Liver (tissue), 8 donors: ENCODE measurements at regions not wholly inside any gene's neighbourhood (a gene's known extent, or its start where the extent isn't known, plus 50 kb on each side); places are given as distances from the start of the nearest gene placed in this dataset.

ENCODE experiments used
- DNase-seq: peaks from one replicate; pipeline ENCODE4 v3.0.0-alpha.2; 2017; ENCODE audit warnings: low spot score
- H3K27ac ChIP-seq, 2 donors: one replicate each; pipeline ENCODE4 v1.7.0; 2013; ENCODE audit warnings: inconsistent platforms in 2 of 2, low read length in 2 of 2, control low read depth in 1 of 2, low read depth in 1 of 2, mild to moderate bottlenecking in 1 of 2
- H3K27me3 ChIP-seq, 4 donors: one replicate each; pipeline versions ENCODE4 v1.6.1 to v1.7.0; 2013; ENCODE audit warnings: low read length in 3 of 4, inconsistent platforms in 1 of 4, mild to moderate bottlenecking in 1 of 4, moderate library complexity in 1 of 4; ENCODE audit not compliant: control insufficient read depth in 4 of 4, insufficient read depth in 4 of 4
- H3K36me3 ChIP-seq, 4 donors: one replicate each; pipeline versions ENCODE4 v1.6.1 to v1.7.0; 2013; ENCODE audit warnings: low read length in 3 of 4, mild to moderate bottlenecking in 3 of 4, low read depth in 1 of 4, moderate library complexity in 1 of 4; ENCODE audit not compliant: control insufficient read depth in 4 of 4, insufficient read depth in 3 of 4
- H3K4me1 ChIP-seq, 4 donors: one replicate each; pipeline versions ENCODE4 v1.6.1 to v1.7.0; 2013; ENCODE audit warnings: low read length in 3 of 4, mild to moderate bottlenecking in 3 of 4, moderate library complexity in 1 of 4; ENCODE audit not compliant: control insufficient read depth in 4 of 4, insufficient read depth in 4 of 4
- H3K4me3 ChIP-seq, 3 donors: one replicate each; pipeline versions ENCODE4 v1.6.1 to v1.7.0; 2013; ENCODE audit warnings: low read length in 3 of 3, control low read depth in 1 of 3, low read depth in 1 of 3, mild to moderate bottlenecking in 1 of 3
- H3K9ac ChIP-seq, 2 donors: one replicate each; pipeline ENCODE4 v1.7.0; 2013; ENCODE audit warnings: low read length in 2 of 2, mild to moderate bottlenecking in 2 of 2, moderate library complexity in 2 of 2, control low read depth in 1 of 2, low read depth in 1 of 2
- H3K9me3 ChIP-seq, 4 donors: one replicate each; pipeline versions ENCODE4 v1.6.1 to v1.7.0; 2013; ENCODE audit warnings: low read length in 3 of 4; ENCODE audit not compliant: control insufficient read depth in 4 of 4
- EGR1 ChIP-seq, 2 donors: IDR thresholded peaks; 2 replicates each; pipeline ENCODE4 v1.6.1; 2016 to 2018; ENCODE audit warnings: antibody characterized with exemption in 2 of 2, low read depth in 2 of 2
- FOXA1 ChIP-seq: IDR thresholded peaks from 2 replicates; pipeline ENCODE4 v1.6.1; 2016; ENCODE audit warnings: antibody characterized with exemption
- FOXA2 ChIP-seq: IDR thresholded peaks from 2 replicates; pipeline ENCODE4 v1.6.1; 2016; ENCODE audit warnings: antibody characterized with exemption
- GABPA ChIP-seq, 2 donors: IDR thresholded peaks in 1 of 2; conservative IDR thresholded peaks in 1 of 2; 2 replicates each; pipeline ENCODE4 v1.6.1; 2016; ENCODE audit warnings: antibody characterized with exemption in 2 of 2, mild to moderate bottlenecking in 1 of 2, moderate library complexity in 1 of 2
- HNF4A ChIP-seq, 2 donors: conservative IDR thresholded peaks; 2 replicates each; pipeline ENCODE4 v1.6.1; 2016; ENCODE audit warnings: antibody characterized with exemption in 2 of 2, mild to moderate bottlenecking in 2 of 2
- HNF4G ChIP-seq: IDR thresholded peaks from 2 replicates; pipeline ENCODE4 v1.6.1; 2016; ENCODE audit warnings: antibody characterized with exemption
- JUND ChIP-seq, 2 donors: IDR thresholded peaks; 2 replicates each; pipeline ENCODE4 v1.6.1; 2016; ENCODE audit warnings: antibody characterized with exemption in 2 of 2
- NR2F2 ChIP-seq: IDR thresholded peaks from 2 replicates; pipeline ENCODE4 v1.6.1; 2016; ENCODE audit warnings: antibody characterized with exemption
- RAD21 ChIP-seq, 2 donors: IDR thresholded peaks; 2 replicates each; pipeline ENCODE4 v1.6.1; 2016; ENCODE audit warnings: antibody characterized with exemption in 2 of 2, mild to moderate bottlenecking in 2 of 2
- RXRA ChIP-seq, 2 donors: IDR thresholded peaks; 2 replicates each; pipeline ENCODE4 v1.6.1; 2017 to 2018; ENCODE audit warnings: antibody characterized with exemption in 2 of 2, mild to moderate bottlenecking in 1 of 2
- SP1 ChIP-seq: IDR thresholded peaks from 2 replicates; pipeline ENCODE4 v1.6.1; 2018; ENCODE audit warnings: antibody characterized with exemption, mild to moderate bottlenecking
- TAF1 ChIP-seq: conservative IDR thresholded peaks from 2 replicates; pipeline ENCODE4 v1.6.1; 2016; ENCODE audit warnings: antibody characterized with exemption, mild to moderate bottlenecking
- YY1 ChIP-seq: IDR thresholded peaks from 2 replicates; pipeline ENCODE4 v1.6.1; 2016; ENCODE audit warnings: antibody characterized with exemption, mild to moderate bottlenecking
- WGBS: extraction: QIAGEN DNeasy Blood & Tissue Kit; methylation state at CpG from one replicate; pipeline ENCODE4 v1.1.7; 2013; 5-methylcytosine and 5-hydroxymethylcytosine counted together
- TF ChIP-seq, protein P1 (sequence below): IDR thresholded peaks from 2 replicates; pipeline ENCODE4 v1.6.1; 2016; ENCODE audit warnings: antibody characterized with exemption
- TF ChIP-seq, protein P2 (sequence below): IDR thresholded peaks from 2 replicates; pipeline ENCODE4 v1.6.1; 2016; ENCODE audit warnings: antibody characterized with exemption
- TF ChIP-seq, protein P3 (sequence below): IDR thresholded peaks from 2 replicates; pipeline ENCODE4 v1.6.1; 2016; ENCODE audit warnings: antibody characterized with exemption
- TF ChIP-seq, protein P4 (sequence below): fragments of 150-350 bp; IDR thresholded peaks from 2 replicates; pipeline ENCODE4 v1.5.1; 2017; ENCODE audit warnings: improper control_type of control experiment, low read depth, low read length; ENCODE audit not compliant: missing input control
- TF ChIP-seq, protein P5 (sequence below): IDR thresholded peaks from 2 replicates; pipeline ENCODE4 v1.6.1; 2016; ENCODE audit warnings: antibody characterized with exemption, mild to moderate bottlenecking
- donor health status: healthy.
- donor health status: healthy.
- donor health status: healthy.
- donor health status: healthy.
- donor health status: healthy.

DNA sequence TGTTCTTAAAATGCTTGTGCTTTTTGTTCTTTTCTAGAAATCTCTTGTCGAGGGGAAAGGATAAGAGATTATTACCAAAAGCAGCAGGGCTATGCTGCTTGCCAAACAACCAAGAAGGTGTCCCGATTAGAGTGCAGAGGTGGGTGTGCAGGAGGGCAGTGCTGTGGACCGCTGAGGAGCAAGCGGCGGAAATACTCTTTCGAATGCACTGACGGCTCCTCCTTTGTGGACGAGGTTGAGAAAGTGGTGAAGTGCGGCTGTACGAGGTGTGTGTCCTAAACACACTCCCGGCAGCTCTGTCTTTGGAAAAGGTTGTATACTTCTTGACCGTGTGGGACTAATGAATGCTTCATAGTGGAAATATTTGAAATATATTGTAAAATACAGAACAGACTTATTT is 81.5 kb upstream of the PACRGL start:
- no peak for TF ChIP-seq RAD21 (IDR thresholded peaks at IDR 0.05)
- TF ChIP-seq JUND (IDR thresholded peaks at IDR 0.05): no peak
- TF ChIP-seq EGR1 (IDR thresholded peaks at IDR 0.05; ENCODE audit: low read depth in 2 of 2): no peak
- TF ChIP-seq TAF1: no peak
- TF ChIP-seq GABPA (IDR thresholded peaks at IDR 0.05 in 1 of 2, conservative IDR thresholded peaks at IDR 0.05 in 1 of 2): no peak
- TF ChIP-seq SP1: no peak
- no peak for TF ChIP-seq YY1
- TF ChIP-seq, protein P1, sequence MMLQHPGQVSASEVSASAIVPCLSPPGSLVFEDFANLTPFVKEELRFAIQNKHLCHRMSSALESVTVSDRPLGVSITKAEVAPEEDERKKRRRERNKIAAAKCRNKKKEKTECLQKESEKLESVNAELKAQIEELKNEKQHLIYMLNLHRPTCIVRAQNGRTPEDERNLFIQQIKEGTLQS: no peak
- no peak for TF ChIP-seq HNF4G
- H3K27ac ChIP-seq: no peak overlapping the region
- peaks cover 0 to 18% (median 2%) of the 10 kb centered on the region in 4 donors for H3K4me1 ChIP-seq

DNA sequence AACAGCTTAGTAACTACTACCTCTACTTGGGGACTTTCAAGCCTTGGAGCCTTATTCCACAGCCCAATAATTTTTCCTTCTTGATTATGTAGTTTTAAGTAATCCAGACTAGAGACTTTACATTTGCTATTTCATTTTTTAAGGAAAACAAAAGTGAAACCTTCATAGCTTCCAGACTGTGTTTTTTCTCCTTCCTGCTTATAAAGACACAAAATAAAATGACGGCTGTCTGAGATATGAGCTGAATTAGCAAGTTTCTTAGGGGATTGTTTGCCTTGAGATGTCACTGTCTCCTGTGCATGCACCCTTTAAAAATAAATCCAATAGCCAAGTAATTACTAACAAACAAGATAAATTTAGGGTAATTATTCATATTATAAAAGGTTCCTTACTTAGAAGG is 78.8 kb upstream of the PACRGL start:
- no peak overlapping the region for H3K4me3 ChIP-seq
- no peaks in the 10 kb centered on the region for H3K9me3 ChIP-seq
- WGBS: 49% methylated on average over 1 of the region's 1 CpG
- DNase-seq: no peak
- no peak overlapping the region for H3K27ac ChIP-seq
- H3K9ac ChIP-seq: no peak overlapping the region
- peaks cover 0 to 20% (median 2%) of the 10 kb centered on the region in 4 donors for H3K4me1 ChIP-seq
- TF ChIP-seq RAD21 (IDR thresholded peaks at IDR 0.05) (no peak), GABPA (IDR thresholded peaks at IDR 0.05 in 1 of 2, conservative IDR thresholded peaks at IDR 0.05 in 1 of 2) (no peak), EGR1 (IDR thresholded peaks at IDR 0.05; ENCODE audit: low read depth in 2 of 2) (no peak), RXRA (IDR thresholded peaks at IDR 0.05) (no peak), FOXA1 (no peak), YY1 (no peak), HNF4A (conservative IDR thresholded peaks at IDR 0.05) (no peak), JUND (IDR thresholded peaks at IDR 0.05) (no peak), HNF4G (no peak), NR2F2 (no peak), SP1 (no peak), FOXA2 (no peak)
- TF ChIP-seq, protein P2, sequence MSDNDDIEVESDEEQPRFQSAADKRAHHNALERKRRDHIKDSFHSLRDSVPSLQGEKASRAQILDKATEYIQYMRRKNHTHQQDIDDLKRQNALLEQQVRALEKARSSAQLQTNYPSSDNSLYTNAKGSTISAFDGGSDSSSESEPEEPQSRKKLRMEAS: no peak
- TF ChIP-seq, protein P1: no peak
- TF ChIP-seq, protein P3, sequence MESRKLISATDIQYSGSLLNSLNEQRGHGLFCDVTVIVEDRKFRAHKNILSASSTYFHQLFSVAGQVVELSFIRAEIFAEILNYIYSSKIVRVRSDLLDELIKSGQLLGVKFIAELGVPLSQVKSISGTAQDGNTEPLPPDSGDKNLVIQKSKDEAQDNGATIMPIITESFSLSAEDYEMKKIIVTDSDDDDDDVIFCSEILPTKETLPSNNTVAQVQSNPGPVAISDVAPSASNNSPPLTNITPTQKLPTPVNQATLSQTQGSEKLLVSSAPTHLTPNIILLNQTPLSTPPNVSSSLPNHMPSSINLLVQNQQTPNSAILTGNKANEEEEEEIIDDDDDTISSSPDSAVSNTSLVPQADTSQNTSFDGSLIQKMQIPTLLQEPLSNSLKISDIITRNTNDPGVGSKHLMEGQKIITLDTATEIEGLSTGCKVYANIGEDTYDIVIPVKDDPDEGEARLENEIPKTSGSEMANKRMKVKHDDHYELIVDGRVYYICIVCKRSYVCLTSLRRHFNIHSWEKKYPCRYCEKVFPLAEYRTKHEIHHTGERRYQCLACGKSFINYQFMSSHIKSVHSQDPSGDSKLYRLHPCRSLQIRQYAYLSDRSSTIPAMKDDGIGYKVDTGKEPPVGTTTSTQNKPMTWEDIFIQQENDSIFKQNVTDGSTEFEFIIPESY: no peak
- TF ChIP-seq, protein P4, sequence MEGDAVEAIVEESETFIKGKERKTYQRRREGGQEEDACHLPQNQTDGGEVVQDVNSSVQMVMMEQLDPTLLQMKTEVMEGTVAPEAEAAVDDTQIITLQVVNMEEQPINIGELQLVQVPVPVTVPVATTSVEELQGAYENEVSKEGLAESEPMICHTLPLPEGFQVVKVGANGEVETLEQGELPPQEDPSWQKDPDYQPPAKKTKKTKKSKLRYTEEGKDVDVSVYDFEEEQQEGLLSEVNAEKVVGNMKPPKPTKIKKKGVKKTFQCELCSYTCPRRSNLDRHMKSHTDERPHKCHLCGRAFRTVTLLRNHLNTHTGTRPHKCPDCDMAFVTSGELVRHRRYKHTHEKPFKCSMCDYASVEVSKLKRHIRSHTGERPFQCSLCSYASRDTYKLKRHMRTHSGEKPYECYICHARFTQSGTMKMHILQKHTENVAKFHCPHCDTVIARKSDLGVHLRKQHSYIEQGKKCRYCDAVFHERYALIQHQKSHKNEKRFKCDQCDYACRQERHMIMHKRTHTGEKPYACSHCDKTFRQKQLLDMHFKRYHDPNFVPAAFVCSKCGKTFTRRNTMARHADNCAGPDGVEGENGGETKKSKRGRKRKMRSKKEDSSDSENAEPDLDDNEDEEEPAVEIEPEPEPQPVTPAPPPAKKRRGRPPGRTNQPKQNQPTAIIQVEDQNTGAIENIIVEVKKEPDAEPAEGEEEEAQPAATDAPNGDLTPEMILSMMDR: no peak
- TF ChIP-seq, protein P5, sequence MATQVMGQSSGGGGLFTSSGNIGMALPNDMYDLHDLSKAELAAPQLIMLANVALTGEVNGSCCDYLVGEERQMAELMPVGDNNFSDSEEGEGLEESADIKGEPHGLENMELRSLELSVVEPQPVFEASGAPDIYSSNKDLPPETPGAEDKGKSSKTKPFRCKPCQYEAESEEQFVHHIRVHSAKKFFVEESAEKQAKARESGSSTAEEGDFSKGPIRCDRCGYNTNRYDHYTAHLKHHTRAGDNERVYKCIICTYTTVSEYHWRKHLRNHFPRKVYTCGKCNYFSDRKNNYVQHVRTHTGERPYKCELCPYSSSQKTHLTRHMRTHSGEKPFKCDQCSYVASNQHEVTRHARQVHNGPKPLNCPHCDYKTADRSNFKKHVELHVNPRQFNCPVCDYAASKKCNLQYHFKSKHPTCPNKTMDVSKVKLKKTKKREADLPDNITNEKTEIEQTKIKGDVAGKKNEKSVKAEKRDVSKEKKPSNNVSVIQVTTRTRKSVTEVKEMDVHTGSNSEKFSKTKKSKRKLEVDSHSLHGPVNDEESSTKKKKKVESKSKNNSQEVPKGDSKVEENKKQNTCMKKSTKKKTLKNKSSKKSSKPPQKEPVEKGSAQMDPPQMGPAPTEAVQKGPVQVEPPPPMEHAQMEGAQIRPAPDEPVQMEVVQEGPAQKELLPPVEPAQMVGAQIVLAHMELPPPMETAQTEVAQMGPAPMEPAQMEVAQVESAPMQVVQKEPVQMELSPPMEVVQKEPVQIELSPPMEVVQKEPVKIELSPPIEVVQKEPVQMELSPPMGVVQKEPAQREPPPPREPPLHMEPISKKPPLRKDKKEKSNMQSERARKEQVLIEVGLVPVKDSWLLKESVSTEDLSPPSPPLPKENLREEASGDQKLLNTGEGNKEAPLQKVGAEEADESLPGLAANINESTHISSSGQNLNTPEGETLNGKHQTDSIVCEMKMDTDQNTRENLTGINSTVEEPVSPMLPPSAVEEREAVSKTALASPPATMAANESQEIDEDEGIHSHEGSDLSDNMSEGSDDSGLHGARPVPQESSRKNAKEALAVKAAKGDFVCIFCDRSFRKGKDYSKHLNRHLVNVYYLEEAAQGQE: no peak
- H3K36me3 ChIP-seq: no peaks in the 10 kb centered on the region
- H3K27me3 ChIP-seq: no peaks in the 10 kb centered on the region

More for the DNA sequence above, 81.5 kb upstream of the PACRGL start:
- DNase-seq: no peak
- Histone ChIP-seq H3K9me3 (no peaks in the 10 kb centered on the region), H3K36me3 (no peaks in the 10 kb centered on the region), H3K9ac (no peak overlapping the region), H3K27me3 (no peaks in the 10 kb centered on the region), H3K4me3 (no peak overlapping the region)
- WGBS: 77% methylated on average over 12 of the region's 12 CpGs
